ENCODE measurements at regions not wholly inside any gene's neighbourhood (a gene's known extent, or its start where the extent isn't known, plus 50 kb on each side); places are given as distances from the start of the nearest gene placed in this dataset.

DNA sequence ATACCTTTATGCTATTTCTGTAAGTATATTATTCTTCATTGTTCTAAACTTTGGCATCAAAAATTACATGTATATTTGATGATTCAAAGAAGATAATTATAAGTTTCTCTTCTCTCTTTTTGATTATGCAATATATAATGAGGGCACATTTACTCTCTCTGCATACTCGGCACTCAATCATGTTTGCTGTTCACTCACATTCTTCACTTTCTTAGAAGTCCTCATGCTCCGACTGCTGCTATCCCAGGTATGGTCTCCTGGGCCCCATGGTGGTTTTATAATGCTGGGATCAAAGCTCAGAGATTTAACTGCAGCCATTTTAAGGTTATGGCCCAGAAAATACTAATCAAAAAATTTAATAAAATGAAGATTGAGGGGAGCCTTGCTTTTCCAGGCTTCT lies 529.7 kb upstream of the IL12A start:
- H3K9me3 ChIP-seq (ENCODE audit: low read depth, low read length), result no peaks in the 10 kb centered on the region
- no peak overlapping the region for H3K9ac ChIP-seq (ENCODE audit: insufficient read length)
- no peak for DNase-seq (ENCODE audit: low read depth, low spot score)
- no peaks in the 10 kb centered on the region for H3K36me3 ChIP-seq (ENCODE audit: insufficient read depth, low read length)
- TF ChIP-seq EZH2 (IDR thresholded peaks at IDR 0.05), result no peak
- no peak for TF ChIP-seq FOXP2 (optimal IDR thresholded peaks at IDR 0.05; ENCODE audit: control extremely low read depth, extremely low read length, insufficient read depth)
- no peak for TF ChIP-seq POLR2AphosphoS5 (IDR thresholded peaks at IDR 0.05; ENCODE audit: borderline replicate concordance, low read depth, low read length)
- no peak overlapping the region for H3K4me3 ChIP-seq
- no peak overlapping the region for H3K27ac ChIP-seq

DNA sequence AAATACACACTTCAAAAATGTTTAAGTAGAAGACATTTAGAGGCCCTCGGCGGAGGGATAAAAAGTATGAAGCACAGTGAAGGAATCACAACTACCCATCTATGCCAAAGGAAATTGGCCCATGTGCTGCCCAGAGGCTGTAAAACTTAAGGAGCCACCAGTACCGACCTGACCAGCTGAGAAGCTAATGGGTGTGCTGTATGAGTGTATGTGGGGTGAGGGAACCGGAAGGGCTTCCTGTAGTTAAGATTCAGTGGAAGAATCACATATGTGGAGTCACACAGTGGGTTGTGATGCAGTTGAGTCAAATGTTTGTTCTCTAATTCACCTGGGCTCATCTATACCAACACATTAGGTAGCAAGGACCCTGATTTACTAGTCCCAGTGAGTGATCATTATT lies 516.0 kb upstream of the IL12A start:
- Histone ChIP-seq H3K36me3 (ENCODE audit: insufficient read depth, low read length) (no peaks in the 10 kb centered on the region), H3K9me3 (ENCODE audit: low read depth, low read length) (no peaks in the 10 kb centered on the region), H3K4me3 (no peak overlapping the region), H3K27ac (no peak overlapping the region), H3K9ac (ENCODE audit: insufficient read length) (no peak overlapping the region)
- DNase-seq (ENCODE audit: low read depth, low spot score), result no peak
- no peak for TF ChIP-seq POLR2AphosphoS5 (IDR thresholded peaks at IDR 0.05; ENCODE audit: borderline replicate concordance, low read depth, low read length)

DNA sequence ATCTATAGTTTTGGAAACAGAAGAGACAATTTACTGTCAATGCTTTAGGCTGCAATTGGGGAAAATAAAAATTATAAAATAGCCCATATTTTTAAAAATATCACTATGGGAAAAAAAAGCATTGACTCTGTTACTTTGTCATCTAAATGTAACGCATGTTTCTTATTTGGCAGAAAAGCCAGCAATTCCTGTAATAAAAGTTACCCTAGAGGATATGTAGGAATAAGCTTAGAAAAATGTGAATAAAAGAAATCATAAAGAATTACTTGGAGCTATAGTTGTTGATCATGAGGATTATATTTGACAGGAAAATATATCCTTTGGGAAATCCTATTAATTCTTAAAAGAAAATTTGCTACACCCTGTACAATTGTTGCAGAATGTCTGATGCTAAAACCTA lies 515.4 kb upstream of the IL12A start:
- Histone ChIP-seq H3K4me3 (no peak overlapping the region), H3K9ac (ENCODE audit: insufficient read length) (no peak overlapping the region), H3K36me3 (ENCODE audit: insufficient read depth, low read length) (no peaks in the 10 kb centered on the region), H3K9me3 (ENCODE audit: low read depth, low read length) (no peaks in the 10 kb centered on the region), H3K27ac (no peak overlapping the region)
- no peak for DNase-seq (ENCODE audit: low read depth, low spot score)
- TF ChIP-seq POLR2AphosphoS5 (IDR thresholded peaks at IDR 0.05; ENCODE audit: borderline replicate concordance, low read depth, low read length) (no peak), EZH2 (IDR thresholded peaks at IDR 0.05) (no peak), FOXP2 (optimal IDR thresholded peaks at IDR 0.05; ENCODE audit: control extremely low read depth, extremely low read length, insufficient read depth) (no peak)

DNA sequence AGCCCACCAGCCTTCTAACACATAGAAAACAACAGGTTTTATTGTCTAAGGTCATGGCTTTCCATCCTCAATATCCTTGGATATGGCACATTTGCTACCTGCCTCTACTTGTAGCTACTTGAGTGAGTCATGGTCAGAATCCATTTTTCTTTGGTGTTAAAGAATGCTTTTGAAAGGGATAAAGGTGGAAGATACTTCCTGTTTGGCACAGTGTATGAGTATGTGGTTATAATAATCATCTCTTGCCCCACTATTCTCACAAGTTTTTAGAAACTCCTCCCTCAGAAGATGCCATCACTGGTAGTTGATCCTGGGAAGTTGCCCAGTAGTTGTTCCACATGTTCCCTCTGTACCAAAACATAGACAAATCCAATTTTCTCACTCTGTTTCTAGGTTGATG lies 508.6 kb upstream of the IL12A start:
- no peak overlapping the region for H3K27ac ChIP-seq
- no peak for DNase-seq (ENCODE audit: low read depth, low spot score)
- H3K9me3 ChIP-seq (ENCODE audit: low read depth, low read length), result no peaks in the 10 kb centered on the region
- no peak overlapping the region for H3K9ac ChIP-seq (ENCODE audit: insufficient read length)
- TF ChIP-seq EZH2 (IDR thresholded peaks at IDR 0.05) (no peak), FOXP2 (optimal IDR thresholded peaks at IDR 0.05; ENCODE audit: control extremely low read depth, extremely low read length, insufficient read depth) (no peak), POLR2AphosphoS5 (IDR thresholded peaks at IDR 0.05; ENCODE audit: borderline replicate concordance, low read depth, low read length) (no peak)
- H3K4me3 ChIP-seq, result no peak overlapping the region
- H3K36me3 ChIP-seq (ENCODE audit: insufficient read depth, low read length), result no peaks in the 10 kb centered on the region

DNA sequence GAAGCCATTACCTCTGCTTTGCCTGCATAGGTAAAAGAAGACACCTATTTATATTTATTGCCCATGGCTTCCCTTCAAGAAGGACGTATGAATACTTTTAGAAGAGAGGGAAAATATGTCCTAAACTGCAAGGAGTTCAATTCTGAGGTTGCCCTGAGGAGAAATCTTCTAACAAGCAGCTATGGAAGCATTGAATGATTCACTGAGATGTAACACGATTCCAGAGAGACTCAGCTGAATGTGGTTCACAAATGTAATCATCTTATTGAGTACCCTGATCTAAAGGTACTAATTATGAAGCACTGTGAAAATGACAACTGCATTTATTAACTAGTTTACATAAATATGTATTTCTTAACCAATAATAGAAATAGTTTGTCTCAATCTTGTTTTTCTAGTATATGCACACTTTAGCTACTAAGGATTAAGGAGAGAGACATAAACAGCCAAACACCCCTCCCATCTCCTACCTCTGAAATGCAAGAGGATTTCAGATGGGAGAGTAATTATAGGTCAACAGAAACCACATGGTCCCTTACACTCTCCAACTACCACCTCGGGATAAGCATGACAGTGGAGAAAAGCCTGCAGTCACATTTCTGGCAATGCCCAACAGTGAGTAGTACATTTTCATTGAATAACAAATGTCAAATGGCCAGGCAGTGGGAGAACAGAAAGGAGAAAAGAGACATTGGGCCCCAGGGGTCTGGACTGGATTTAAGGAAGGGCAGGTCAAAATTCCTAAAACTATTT lies 506.2 kb upstream of the IL12A start:
- no peak for DNase-seq (ENCODE audit: low read depth, low spot score)
- H3K9me3 ChIP-seq (ENCODE audit: low read depth, low read length), result no peaks in the 10 kb centered on the region
- TF ChIP-seq EZH2 (IDR thresholded peaks at IDR 0.05) (no peak), POLR2AphosphoS5 (IDR thresholded peaks at IDR 0.05; ENCODE audit: borderline replicate concordance, low read depth, low read length) (no peak), FOXP2 (optimal IDR thresholded peaks at IDR 0.05; ENCODE audit: control extremely low read depth, extremely low read length, insufficient read depth) (no peak)
- no peak overlapping the region for H3K27ac ChIP-seq
- H3K4me3 ChIP-seq, result no peak overlapping the region
- no peak overlapping the region for H3K9ac ChIP-seq (ENCODE audit: insufficient read length)
- no peaks in the 10 kb centered on the region for H3K36me3 ChIP-seq (ENCODE audit: insufficient read depth, low read length)

DNA sequence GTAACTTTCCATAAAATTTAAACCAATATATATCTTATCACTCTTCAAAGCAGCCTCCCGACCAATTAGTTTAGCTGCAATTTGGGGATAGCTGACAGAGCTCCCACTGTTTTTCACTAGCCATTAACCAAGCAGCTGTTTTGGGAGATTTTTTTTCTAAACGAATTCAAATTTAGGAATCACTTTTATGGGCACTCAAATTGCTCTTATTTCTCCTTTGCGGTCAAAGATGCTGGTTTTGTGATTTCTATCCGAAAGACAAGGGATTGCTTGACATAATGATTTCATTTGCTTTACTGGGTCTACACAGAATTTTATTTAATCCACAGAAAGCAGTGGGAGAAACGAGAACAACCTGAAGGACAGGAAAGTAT lies 505.7 kb upstream of the IL12A start:
- H3K9ac ChIP-seq (ENCODE audit: insufficient read length), result no peak overlapping the region
- H3K36me3 ChIP-seq (ENCODE audit: insufficient read depth, low read length), result no peaks in the 10 kb centered on the region
- DNase-seq (ENCODE audit: low read depth, low spot score), result no peak
- H3K9me3 ChIP-seq (ENCODE audit: low read depth, low read length), result no peaks in the 10 kb centered on the region
- TF ChIP-seq EZH2 (IDR thresholded peaks at IDR 0.05), result no peak
- no peak for TF ChIP-seq POLR2AphosphoS5 (IDR thresholded peaks at IDR 0.05; ENCODE audit: borderline replicate concordance, low read depth, low read length)
- no peak for TF ChIP-seq FOXP2 (optimal IDR thresholded peaks at IDR 0.05; ENCODE audit: control extremely low read depth, extremely low read length, insufficient read depth)
- H3K27ac ChIP-seq, result no peak overlapping the region
- no peak overlapping the region for H3K4me3 ChIP-seq

DNA sequence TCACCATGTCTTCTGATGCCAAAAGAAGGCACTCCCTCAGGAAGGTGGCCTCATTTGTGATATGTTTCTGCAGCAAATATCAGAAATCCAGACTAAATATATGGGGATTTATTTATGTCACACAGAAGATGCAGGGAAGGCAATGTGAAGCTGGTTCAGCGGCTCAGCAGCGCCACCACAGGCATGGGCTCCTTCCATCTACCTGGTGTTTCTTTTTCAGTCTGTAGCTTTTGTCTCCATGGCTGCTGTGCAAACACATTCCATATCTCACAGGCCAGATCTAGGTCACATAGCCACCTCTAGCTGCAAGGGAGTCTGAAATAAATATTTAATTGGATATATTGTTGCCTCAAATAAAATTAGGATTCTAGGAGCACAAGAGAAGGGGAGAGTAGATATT lies 502.1 kb upstream of the IL12A start:
- no peaks in the 10 kb centered on the region for H3K36me3 ChIP-seq (ENCODE audit: insufficient read depth, low read length)
- TF ChIP-seq POLR2AphosphoS5 (IDR thresholded peaks at IDR 0.05; ENCODE audit: borderline replicate concordance, low read depth, low read length), result no peak
- TF ChIP-seq FOXP2 (optimal IDR thresholded peaks at IDR 0.05; ENCODE audit: control extremely low read depth, extremely low read length, insufficient read depth), result no peak
- TF ChIP-seq EZH2 (IDR thresholded peaks at IDR 0.05), result no peak
- no peak overlapping the region for H3K4me3 ChIP-seq
- no peaks in the 10 kb centered on the region for H3K9me3 ChIP-seq (ENCODE audit: low read depth, low read length)
- no peak overlapping the region for H3K9ac ChIP-seq (ENCODE audit: insufficient read length)
- no peak overlapping the region for H3K27ac ChIP-seq
- DNase-seq (ENCODE audit: low read depth, low spot score), result no peak

DNA sequence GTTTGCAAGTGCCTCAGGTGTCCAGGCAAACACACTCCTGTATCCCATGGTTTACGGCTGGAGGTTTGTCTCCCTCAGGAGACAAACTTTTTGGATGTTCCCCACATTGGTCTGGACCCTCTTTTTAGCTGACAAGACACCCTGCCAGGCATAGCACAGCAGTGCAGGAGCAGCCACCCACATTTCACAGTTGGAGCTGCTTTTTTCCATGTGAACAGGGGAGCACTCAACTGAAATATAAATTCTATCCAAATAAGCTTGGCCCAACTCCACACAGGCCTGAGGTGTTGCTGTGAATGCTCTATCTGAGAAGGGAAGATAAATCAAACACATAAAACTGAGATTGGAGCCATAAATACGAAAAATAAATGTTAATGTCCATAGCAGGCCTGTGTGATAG lies 501.3 kb upstream of the IL12A start:
- H3K36me3 ChIP-seq (ENCODE audit: insufficient read depth, low read length), result no peaks in the 10 kb centered on the region
- TF ChIP-seq EZH2 (IDR thresholded peaks at IDR 0.05) (no peak), FOXP2 (optimal IDR thresholded peaks at IDR 0.05; ENCODE audit: control extremely low read depth, extremely low read length, insufficient read depth) (no peak), POLR2AphosphoS5 (IDR thresholded peaks at IDR 0.05; ENCODE audit: borderline replicate concordance, low read depth, low read length) (no peak)

DNA sequence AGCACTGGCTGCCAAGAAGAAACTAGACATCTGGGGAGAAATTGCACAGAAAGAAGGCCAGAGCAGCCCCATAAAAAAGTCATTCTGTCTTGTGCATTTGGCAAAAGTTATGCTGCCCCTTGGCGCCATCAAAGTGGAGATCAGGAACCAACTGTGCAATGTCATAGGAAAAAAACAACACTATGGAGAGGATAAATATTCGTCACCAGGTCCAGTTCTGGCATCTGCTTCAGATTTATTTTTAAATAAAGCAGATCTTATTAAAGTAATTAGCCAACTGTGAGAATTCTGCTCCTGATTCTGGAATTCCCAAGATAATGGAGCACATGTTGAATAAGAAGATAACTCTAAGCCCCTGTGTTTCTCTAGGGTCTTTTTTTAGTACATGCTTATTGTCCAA lies 500.0 kb upstream of the IL12A start:
- Histone ChIP-seq H3K9me3 (ENCODE audit: low read depth, low read length) (no peaks in the 10 kb centered on the region), H3K9ac (ENCODE audit: insufficient read length) (no peak overlapping the region), H3K27ac (no peak overlapping the region), H3K36me3 (ENCODE audit: insufficient read depth, low read length) (no peaks in the 10 kb centered on the region), H3K4me3 (no peak overlapping the region)
- DNase-seq (ENCODE audit: low read depth, low spot score), result no peak
- TF ChIP-seq FOXP2 (optimal IDR thresholded peaks at IDR 0.05; ENCODE audit: control extremely low read depth, extremely low read length, insufficient read depth), result no peak
- no peak for TF ChIP-seq POLR2AphosphoS5 (IDR thresholded peaks at IDR 0.05; ENCODE audit: borderline replicate concordance, low read depth, low read length)
- no peak for TF ChIP-seq EZH2 (IDR thresholded peaks at IDR 0.05)

More for the DNA sequence above, 501.3 kb upstream of the IL12A start:
- Histone ChIP-seq H3K4me3 (no peak overlapping the region), H3K9ac (ENCODE audit: insufficient read length) (no peak overlapping the region), H3K27ac (no peak overlapping the region), H3K9me3 (ENCODE audit: low read depth, low read length) (no peaks in the 10 kb centered on the region)
- no peak for DNase-seq (ENCODE audit: low read depth, low spot score)

All from SK-N-MC (cell line).